LNCaP clone FGC (cell line): ENCODE measurements at regions not wholly inside any gene's neighbourhood (a gene's known extent, or its start where the extent isn't known, plus 50 kb on each side); places are given as distances from the start of the nearest gene placed in this dataset.

Source experiments
- DNase-seq: peaks from one replicate; pipeline ENCODE4 v3.0.0-alpha.2; 2011; ENCODE audit warnings: low read depth
- H3K4me3 ChIP-seq: 2 replicates; pipeline ENCODE4 v1.5.1; 2011; ENCODE audit warnings: mild to moderate bottlenecking, low read depth, low read length, control low read depth
- TF ChIP-seq, protein P1 (sequence below): IDR thresholded peaks from 2 replicates; pipeline ENCODE4 v1.5.1; 2012; ENCODE audit warnings: mild to moderate bottlenecking; ENCODE audit not compliant: control insufficient read depth, insufficient read depth; ENCODE audit errors: extremely low read depth

DNA sequence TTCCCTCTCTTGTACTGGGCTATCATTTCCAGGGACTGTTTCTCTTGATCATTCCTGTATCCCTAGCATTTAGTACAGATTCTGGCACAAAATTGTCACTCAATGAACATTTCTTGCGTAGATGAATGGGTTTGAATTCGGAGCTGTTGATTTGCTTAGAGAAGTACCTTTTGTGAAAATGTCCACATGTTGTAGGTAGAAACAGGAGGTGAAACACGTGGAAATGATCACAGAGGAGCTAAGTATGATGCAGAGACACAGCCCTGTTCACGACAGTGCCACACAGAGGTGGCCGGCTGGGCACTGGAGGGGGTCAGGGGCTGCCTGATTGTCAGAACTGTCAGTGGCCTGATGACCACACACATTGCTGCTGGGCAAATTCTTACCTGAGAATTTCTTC is 196.1 kb upstream of the PRKCQ start:
- TF ChIP-seq, protein P1, sequence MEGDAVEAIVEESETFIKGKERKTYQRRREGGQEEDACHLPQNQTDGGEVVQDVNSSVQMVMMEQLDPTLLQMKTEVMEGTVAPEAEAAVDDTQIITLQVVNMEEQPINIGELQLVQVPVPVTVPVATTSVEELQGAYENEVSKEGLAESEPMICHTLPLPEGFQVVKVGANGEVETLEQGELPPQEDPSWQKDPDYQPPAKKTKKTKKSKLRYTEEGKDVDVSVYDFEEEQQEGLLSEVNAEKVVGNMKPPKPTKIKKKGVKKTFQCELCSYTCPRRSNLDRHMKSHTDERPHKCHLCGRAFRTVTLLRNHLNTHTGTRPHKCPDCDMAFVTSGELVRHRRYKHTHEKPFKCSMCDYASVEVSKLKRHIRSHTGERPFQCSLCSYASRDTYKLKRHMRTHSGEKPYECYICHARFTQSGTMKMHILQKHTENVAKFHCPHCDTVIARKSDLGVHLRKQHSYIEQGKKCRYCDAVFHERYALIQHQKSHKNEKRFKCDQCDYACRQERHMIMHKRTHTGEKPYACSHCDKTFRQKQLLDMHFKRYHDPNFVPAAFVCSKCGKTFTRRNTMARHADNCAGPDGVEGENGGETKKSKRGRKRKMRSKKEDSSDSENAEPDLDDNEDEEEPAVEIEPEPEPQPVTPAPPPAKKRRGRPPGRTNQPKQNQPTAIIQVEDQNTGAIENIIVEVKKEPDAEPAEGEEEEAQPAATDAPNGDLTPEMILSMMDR: no peak
- no peak for DNase-seq
- no peak overlapping the region for H3K4me3 ChIP-seq

DNA sequence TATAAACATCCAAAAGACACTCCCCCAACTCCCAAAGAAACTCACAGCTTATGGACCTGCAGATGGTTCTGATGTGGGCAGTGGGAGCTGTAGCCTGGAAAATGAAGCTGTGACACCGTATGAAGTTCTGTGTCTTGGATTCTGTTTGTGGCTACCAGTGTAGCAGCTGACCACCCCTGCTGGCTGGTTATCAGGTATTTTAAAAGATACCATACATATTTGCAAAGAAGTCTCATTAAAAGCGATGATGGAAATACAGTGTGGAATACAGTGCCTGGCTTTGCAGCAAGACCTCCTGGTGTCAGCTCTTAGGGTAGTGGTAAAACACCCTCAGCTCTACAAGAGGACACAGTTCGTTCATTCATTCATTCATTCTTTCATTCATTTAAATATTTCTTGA is 194.3 kb upstream of the PRKCQ start:
- TF ChIP-seq, protein P1: no peak
- no peak overlapping the region for H3K4me3 ChIP-seq
- DNase-seq: no peak

DNA sequence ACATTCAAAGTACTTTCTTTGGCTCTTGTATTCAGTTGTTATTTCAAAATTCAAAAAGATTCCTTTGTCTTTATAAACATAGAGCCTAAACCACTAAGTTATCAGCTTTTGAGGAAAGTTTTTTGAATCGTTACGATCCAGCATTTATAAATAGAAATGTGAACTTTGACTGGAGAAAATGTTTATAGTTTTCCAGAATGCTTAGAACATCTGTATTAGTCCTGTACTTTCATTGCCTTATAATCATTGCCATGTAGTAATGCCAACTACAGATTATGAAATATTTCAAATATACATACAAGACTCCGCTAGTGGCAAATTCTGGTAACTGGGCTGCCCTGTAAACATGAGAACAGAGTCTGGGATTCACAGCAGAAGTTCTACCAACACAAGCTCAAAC is 191.3 kb upstream of the PRKCQ start:
- no peak overlapping the region for H3K4me3 ChIP-seq
- TF ChIP-seq, protein P1: no peak
- DNase-seq: no peak

DNA sequence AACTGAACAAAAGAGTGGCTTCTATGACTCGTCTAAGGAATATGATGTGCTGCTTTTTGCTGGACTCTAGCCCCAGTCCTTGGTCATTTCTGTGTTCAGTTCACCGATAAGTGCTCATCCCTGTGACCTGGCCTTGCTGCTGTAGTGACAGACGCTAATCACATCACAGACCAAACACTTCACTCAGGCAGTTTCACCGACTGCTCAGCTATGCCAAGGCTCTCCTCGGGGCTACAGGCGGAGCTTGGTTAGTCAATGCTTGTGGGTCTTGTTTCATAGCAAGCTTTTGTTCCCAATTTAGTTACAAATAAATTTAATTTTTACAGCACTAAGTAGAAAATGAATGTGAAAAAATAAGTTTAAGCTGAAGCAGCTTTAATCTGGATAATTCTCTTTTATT is 190.8 kb upstream of the PRKCQ start:
- DNase-seq: no peak
- TF ChIP-seq, protein P1: no peak
- H3K4me3 ChIP-seq: no peak overlapping the region

DNA sequence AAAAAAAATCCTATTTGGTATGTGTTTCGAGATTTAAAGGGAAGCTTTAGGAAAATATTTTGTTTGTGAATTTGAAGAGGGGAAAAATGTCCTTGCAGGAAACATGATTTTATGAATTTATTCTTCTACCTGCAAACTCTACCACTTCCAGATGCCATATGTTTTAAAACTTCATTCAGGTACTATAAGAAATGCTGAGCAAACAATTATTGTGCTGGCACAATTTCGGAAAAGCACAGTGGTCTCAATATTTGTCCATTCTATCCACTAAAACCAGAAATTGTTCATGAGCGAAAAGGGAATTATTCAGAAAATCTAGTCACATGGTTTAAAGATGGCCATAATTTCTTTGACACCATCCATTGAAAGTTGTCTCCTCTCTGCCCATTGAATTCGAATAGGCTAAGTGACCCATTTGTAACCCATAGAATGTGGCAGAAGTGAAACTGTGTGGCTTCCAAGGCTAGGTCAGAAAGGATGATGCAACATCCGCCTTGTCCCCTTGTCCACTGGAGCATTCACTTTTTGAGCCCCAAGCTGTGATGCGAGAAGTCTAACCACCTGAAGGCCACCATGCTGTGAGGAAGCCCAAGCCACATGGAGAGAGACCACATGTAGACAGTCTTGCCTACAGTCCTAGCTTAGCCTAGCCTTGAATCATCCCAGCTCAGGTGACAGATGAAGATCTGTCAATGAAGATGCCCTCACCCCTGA is 189.8 kb upstream of the PRKCQ start:
- no peak for DNase-seq
- no peak overlapping the region for H3K4me3 ChIP-seq
- TF ChIP-seq, protein P1: no peak

DNA sequence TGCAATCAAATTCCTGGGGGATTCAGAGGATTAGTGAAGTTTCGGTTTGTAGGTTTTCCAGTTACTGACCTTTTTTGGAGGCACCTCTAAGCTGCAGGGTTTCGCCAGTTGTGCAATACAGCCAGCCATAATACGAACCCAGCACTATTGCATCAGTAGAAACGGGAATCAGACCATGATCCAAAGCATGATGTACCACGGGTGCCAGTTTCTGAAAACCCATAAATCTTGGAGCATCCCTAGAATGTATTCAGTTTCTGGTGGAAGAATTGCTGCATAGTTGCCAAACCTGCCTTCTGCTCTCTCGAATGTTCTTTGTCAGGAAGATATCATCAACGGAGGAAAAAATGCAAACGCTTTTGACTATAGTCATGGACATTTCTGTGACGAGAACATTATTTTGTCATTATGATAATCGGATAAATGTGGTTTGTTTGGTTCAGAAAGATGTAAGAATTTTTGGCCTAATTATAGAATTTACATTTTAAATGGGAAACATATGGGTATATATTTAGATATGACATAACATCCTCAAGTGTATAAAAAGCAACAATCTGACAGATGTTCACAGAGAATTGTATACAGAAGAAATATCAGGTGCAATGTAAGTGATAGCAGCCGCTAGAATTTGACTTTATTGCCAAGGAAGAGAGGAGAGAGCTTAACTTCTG is 186.2 kb upstream of the PRKCQ start:
- no peak overlapping the region for H3K4me3 ChIP-seq
- TF ChIP-seq, protein P1: no peak
- no peak for DNase-seq
